HG02840 (cell line): ENCODE measurements at regions not wholly inside any gene's neighbourhood (a gene's known extent, or its start where the extent isn't known, plus 50 kb on each side); places are given as distances from the start of the nearest gene placed in this dataset.
"Not testable (repeated sequence)": the region's sequence is repeated elsewhere in the genome, so short reads cannot be mapped to it uniquely, and the experiment has no call there.

ENCODE experiments used
- ATAC-seq: cut with Tn5 transposase; IDR thresholded peaks from one replicate; pipeline ENCODE4 v1.9.1; 2021; ENCODE audit warnings: mild to moderate bottlenecking, moderate library complexity, moderate number of reproducible peaks; ENCODE audit not compliant: unreplicated experiment, low FRiP score

DNA sequence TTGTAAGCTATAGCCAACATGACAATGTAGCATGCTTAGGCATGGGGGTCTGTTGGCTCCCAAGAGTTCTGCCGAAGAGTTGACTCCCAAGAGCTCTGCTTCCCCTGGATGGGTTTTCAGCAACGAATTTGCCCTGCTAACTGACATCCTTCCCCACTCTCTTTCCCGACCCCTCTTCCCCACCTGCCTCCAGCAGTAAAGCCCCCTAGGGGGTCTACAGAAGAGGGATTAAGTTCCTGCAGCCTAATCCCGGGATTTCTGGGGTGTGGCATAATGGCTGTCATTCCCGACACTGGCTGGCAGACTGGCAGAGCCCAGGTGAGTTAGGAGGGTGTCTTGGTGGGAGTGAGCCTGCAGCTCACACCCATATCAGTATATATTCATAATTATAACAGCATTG lies 121.0 kb upstream of the ZNF184 start:
- ATAC-seq: no peak

DNA sequence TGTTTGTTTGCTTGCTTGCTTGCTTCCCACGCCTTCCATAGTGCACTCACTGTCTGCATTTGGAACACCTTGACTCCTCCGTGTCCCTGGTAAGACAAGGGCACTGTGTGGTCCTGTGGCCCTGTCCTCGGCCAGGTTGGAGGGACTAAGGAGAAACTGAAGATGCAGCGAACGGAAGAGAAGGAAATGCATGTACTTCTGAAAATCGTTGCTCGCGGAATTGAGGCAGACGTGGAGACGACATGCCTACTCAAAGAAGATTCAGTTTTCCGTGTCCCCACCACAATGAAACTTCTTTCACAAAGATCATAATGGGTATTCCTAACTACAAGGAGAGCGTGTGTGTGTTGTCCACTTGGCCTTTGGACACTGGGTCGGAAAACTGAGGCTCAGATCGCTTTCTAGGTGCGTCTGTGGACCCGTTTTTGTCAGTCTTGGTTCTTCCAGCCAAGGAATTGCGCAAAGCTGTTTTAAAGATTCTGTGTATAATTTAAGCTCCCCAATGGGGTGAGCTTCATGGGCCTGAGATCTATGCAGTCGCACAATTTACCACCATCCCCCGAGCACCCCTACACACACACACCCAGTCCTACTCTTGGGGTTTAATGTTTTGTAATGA lies 120.4 kb upstream of the ZNF184 start:
- ATAC-seq: no peak

DNA sequence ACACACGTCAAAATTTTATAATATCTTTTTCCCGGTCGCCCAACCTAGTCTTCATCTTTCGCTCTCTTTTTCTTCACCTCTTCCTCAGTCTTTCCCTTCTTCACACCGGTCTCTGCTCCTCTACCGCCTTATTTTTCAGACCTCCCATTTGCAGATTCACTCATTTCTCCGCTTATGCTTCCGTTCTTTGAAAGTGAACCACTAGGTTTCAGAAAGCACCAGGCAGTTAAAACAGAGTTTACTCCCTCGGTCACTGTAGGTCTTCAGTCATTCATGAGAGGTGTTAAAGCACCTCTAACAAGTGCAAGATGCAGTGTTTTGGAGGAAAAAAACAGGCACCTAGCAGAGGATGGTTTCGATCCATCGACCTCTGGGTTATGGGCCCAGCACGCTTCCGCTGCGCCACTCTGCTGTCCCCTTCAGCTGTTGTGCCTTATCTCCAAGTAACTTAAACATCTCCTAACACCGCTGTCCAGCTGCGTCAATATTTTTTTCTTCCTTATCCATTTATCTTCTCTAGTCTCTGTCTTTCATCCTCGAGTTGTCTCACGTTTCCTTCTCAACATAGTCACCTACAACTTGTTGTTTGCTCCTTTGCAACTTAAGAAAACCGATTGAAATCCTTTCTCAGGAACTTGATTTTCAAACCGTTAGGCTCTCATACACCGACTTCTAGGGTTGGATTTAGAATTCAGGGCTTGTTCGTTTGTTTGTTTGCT lies 119.7 kb upstream of the ZNF184 start:
- ATAC-seq: peak; percentile 83

DNA sequence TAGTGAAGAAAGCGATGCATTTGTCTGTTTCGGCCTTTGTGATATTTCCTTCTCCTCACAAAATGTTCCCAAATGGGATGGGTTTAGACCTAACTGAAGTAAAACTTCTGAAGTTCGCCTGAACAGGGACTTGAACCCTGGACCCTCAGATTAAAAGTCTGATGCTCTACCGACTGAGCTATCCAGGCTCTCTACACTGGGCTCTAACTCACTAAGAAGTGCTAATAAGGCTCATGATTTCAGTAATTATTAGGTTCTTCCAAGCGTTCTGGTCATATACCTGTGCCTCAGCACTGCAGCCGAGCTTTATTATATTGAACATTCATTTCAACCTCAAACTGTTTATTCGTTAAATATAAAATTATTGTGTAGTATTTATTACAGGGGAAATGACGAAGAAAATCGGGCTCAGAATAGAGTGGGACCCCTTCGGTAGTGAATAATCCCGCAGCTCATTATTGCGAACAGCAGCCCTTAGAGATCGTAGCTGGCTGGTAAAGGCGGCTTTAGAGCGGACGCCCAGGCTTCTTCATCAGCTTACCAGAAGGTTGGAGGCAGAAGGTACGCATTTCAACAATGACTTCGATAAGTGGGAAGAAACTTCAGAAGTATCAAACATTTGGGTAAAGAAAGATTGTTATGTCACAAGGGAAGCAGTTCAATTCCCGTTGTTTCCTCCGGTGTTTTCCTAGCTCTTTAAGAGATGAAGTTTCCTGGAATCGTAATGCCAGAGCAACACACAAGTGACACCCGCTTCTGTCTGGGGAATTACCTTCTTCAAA lies 119.0 kb upstream of the ZNF184 start:
- ATAC-seq: no peak

DNA sequence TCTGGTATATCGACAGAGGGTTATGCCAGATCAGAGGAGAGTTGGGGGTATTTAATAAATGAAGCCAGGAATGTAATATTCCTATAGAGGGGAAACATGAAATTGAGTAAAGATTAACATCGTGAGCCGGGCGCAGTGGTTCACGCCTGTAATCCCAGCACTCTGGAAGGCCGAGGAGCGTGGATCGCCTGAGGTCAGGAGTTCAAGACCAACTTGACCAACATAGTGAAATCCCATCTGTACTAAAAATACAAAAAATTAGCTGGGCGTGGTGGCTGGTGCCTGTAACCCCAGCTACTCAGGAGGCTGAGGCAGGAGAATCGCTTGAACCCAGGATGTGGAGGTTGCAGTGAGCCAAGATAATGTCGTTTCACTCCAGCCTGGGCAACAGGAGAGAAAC lies 112.4 kb upstream of the ZNF184 start:
- not testable (repeated sequence) for ATAC-seq

DNA sequence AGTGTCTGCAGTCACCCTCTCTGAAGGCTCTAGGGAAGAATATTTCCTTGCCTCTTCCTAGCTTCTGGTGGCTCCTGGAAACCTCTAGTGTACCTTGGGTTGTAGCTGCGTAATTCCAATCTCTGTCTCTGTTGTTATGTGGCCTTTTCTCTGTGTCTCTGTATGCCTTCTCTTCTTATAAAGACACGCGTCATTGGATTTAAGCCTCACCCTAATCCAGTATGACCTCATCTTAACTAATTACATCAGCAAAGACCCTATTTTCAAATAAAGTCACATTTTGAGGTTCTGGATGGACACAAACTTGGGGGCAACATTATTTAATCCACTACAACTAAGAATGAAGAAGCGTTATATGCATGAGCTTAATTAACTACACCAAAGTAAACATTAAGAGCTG lies 111.4 kb upstream of the ZNF184 start:
- no peak for ATAC-seq

DNA sequence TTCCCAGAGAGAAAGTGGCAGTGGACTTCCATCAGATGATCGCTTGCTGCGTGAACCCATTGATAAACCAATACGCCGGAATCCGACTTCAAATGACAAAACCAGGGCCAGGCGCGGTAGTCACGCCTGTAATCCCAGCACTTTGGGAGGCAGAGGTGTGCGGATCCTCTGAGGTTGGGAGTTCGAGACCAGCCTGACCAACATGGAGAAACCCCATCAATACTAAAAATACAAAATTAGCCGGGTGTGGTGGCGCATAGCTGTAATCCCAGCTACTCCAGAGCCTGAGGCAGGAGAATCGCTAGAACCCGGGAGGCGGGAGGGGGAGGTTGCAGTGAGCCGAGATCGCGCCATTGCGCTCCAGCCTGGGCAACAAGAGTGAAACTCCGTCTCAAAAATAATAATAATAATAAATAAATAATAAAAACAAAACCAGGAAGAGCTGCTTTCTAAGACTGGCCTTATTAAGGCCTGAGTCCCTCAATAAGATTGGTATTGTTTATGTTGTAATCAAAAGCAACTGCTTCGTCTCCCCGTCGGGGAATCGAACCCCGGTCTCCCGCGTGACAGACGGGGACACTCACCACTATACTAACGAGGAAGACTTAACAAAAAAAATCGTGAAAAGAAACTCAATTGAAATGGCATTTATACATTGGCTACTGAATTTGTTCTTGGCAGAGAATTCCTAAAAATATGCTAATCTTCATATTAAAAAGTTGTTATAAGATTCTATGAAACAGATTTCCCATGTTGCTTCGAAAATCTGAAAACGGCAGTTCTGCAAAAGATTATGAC lies 110.2 kb upstream of the ZNF184 start:
- ATAC-seq: no peak

DNA sequence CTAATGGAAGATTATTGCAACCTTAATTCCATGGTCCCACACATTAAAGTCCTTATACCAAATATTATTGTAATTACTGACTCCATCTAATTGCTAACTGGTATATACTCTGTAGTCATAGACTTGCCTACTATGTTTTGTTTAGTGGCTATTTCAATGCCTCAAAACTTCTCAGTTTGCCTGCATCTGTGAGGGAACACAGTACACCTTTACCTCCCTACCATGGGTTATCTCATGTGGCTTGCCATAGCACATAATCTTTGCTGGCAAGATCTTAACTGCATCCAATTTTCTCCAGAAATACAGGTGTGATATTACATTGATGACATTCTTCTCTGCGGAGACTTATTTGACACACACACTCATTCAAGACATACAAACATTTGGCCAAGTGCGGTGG lies 107.1 kb upstream of the ZNF184 start:
- no peak for ATAC-seq

DNA sequence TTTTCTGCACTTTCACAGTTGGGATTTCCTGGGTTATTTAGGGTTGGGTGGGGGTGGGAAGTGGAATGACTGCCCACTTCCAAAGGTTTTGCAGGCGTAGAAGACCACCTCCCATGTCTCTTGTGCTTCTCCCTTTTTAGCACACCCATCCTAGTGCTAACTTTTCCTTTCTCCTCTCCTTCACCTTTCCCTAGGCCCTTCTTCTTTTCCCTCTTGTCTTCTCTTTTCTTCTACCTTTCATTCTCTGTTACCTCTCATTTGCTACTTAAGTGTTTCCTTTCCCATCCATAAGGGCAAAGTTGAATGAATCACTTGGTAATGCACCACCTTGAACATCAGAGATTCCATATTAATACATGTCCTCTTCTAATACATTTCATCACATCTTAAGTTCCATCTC lies 105.0 kb upstream of the ZNF184 start:
- ATAC-seq: no peak

DNA sequence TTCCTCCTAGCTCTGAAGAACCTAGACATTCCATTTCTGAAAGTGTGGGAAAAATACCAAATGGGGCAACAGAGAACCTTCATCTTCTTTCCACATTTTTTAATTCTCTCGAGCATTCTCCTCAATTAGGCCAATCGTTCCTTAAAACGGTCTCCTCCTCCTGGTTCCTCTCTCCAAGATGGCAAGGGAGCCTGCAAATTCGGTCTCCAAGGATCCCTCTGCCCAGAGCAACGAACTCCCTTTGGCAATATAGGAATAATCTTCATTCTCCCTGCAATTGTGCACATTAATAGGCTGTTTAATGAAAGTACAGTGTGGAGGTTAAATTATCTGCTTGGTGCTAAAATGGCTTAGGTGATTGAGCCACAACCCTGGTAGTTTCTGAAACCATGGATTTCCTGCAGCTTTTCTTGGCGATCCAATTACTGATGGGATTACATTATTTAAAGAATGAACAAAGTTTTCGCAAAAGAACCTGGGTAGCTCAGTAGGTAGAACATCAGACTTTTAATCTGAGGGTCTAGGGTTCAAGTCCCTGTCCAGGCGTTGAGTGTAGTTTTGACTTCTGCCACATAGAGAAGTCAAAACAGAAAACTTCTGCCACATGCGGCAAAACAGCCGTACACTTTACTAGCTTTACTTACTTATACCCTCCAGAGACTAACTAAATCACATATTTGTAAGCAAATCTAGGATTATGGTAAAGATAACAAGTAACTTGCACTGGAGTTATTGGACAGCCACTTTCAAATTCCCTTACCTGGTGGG lies 102.9 kb upstream of the ZNF184 start:
- no peak for ATAC-seq

DNA sequence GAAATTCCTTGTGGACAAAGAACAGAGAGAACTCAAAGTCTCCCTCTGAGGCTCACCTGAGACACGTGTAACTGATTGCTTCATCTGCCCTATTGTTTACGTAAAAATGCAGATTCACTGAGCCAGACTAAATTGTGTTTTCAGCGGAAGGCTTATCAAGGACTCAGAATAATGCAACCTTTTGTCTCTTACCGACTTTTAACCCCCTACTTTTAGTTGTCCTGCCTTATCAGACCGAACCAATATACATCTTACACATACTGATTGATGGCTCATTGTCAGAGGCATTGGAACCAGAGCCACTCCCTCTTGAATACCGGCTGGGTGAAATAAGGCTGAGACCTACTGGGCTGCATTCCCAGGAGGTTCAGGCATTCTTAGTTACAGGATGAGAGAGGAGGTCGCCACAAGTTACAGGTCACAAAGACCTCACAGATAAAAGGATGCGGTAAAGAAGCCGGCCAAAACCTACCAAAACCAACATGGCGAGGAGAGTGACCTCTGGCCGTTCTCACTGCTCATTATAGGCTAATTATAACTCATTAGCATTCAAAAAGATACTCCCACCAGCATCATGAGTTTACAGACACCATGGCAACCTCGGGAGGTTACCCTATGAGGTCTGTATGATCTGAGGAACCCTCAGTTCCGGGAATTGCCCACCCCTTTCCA lies 95.5 kb upstream of the ZNF184 start:
- ATAC-seq: no peak

DNA sequence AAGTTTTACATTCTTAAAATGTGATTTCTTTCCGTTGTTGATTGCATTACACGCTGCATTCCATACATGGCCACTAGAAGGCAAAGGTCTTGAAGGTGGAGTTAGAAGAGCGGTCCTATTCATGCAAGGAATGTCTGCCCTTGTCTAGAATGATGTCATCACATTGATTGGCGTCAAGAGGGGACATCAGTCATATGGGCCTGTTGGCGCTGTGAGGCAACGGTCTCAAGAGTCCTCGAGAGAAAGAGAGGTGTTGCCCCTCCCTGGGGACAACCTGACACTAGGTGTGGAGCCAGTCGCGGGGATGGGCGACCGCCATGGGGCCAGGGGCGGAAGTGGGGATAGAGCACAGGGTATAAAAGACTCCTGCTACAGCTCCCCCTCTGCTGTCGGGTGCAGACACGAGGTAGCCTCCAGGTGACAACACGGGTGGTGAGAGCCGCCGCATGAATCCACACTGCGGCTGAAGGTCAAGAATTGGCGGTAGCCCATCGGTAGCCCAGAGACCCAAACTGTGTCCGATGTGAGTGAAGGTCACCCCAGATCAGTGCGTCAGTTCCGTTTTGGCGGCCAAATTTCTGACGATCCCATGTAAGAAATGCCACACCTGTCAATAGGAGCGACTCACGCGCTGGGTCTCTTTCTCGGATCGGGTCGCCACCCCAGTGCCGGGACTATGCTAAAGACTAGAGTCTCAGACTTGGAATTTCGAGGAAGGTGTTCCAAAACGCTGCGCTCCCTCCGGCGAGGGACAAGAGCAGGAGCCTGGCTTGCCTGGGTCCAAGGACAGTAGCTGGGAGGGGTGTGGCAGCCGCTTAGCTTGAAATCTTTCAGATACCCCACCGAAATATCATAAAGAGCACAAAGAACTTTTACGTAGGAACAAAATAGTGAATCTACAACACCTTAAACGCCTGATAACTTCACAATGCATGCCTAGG lies 93.2 kb upstream of the ZNF184 start:
- no peak for ATAC-seq

DNA sequence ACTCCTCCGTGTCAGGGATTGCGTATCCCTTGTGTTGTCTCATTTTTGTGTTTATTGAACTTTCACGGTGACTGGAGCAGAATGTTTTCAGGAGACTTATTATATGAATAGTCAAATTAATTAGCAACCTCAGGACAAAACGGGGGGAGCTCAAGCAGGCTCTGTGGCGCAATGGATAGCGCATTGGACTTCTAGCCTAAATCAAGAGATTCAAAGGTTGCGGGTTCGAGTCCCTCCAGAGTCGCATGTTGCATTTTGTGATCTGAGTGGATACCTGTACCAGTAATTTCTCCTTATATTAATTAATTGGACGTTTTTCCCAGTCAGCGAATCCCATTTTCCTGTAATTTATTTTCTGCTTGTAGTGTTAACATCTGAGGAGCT lies 89.1 kb upstream of the ZNF184 start:
- ATAC-seq: no peak

DNA sequence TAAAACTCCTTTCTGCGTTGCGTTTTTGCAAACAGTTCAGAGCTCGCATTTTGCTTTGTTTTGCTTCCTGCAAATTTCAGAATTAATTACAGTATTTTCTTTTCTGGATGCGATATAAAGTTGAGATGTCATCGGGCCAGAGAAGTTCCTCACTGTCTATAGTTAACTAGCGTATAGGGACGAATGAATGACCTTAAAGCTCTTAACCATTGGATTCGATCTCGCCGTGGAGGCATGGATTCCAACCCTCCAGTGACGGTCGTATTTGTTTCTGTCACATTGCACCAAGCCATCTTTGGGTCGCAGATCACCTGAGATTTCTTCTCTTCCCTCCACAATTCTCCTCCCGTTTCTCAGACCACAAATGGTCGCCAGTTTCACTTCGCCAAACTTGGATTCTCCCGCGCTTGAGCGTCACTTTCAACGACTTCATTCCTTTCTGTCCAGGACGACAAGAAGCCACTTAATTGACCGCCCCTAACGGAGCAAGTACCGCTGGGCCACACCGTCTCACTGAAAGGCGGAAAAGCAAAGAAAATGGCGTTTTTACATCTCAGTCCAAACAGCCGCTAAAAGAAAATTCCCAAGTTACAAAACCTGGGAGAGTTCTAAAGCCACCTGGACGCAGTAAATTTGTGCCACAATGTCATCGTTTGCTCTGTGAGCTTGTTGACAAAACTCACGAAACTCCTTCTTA lies 85.3 kb upstream of the ZNF184 start:
- ATAC-seq: no peak

DNA sequence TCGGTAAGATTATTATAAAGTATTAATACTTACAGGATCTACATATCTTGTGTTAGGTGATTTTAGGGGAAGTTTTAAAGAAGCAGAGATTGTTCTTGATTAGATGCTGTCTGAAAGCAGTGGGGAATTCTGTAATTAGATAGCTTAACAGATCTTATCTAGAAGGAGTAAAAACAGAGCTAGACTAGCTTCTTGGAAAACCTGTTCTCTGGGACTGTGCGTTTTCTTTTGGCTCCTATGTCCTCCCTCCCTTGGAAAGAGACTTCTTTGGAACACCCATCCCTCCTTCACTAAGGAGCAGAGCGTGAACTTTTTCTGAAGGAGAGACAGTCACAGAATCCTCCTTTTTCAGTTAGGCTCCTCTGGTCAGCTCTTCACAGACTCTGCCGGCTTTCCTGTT lies 83.5 kb upstream of the ZNF184 start:
- no peak for ATAC-seq

DNA sequence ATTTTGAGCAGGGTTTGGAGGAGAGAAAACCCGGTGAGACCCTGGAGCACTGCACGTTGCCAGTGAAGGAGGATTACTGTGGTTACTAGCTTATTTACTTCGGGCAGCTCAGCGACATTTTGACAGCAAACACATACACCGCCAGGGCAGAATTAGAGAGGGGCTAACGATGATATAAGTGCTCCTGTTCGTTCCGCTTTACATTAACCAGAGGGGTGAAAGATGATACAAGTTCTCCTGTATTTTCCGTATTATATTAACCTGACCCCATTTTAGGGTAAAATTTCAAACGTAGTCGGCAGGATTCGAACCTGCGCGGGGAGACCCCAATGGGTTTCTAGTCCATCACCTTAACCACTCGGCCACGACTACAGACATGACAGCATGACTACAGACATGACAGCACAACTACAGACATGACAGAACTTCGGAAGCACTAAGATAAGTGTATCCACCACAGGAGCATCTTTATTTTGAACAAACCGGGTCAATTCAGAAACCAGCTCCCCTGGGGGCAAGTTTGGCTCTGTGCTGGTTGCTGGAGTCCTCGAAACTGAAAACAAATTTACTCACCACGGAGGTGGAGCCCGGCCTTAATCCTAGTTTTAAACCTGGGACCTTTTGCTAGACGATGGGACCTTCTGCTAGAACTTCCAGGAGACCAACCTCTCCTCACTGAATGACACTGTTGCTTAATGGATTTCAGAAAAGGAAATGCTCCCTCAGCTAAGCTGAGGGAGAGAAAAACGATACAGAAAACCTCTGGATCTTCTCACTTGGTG lies 80.4 kb upstream of the ZNF184 start:
- no peak for ATAC-seq

DNA sequence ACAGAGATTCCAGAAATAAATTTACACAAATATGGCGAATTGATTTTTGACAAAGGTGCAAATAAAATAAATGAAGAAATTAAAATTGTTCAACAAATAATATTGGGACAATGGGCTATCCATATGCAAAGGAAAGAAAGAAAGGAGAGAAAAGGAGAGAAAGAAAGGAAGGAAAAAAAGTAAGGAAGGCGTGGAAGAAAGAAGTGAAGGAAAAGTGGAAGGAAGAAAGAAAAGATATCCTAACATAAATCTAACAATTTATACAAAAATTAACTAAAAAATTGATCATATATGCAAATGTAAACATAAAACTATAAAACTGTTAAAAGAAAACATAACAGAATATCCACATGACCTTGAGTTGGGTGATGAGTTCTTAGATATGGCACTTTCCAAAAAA lies 78.7 kb upstream of the ZNF184 start:
- no peak for ATAC-seq
